22Rv1 (cell line): ENCODE measurements at regions not wholly inside any gene's neighbourhood (a gene's known extent, or its start where the extent isn't known, plus 50 kb on each side); places are given as distances from the start of the nearest gene placed in this dataset.

ENCODE experiments used
- CTCF ChIP-seq: fragments of 450-650 bp; IDR thresholded peaks from 2 replicates; pipeline ENCODE4 v1.5.1; 2017; ENCODE audit warnings: mild to moderate bottlenecking
- ZFX ChIP-seq: fragments of 450-650 bp; IDR thresholded peaks from 2 replicates; pipeline ENCODE4 v1.6.1; 2017; ENCODE audit warnings: antibody characterized with exemption, borderline replicate concordance

GRCh38 chr13:75913925-75914324 is 277.8 kb downstream of the LMO7 start:
- TF ChIP-seq CTCF (no peak), ZFX (no peak)
